ENCODE measurements at regions not wholly inside any gene's neighbourhood (a gene's known extent, or its start where the extent isn't known, plus 50 kb on each side); places are given as distances from the start of the nearest gene placed in this dataset.

DNA sequence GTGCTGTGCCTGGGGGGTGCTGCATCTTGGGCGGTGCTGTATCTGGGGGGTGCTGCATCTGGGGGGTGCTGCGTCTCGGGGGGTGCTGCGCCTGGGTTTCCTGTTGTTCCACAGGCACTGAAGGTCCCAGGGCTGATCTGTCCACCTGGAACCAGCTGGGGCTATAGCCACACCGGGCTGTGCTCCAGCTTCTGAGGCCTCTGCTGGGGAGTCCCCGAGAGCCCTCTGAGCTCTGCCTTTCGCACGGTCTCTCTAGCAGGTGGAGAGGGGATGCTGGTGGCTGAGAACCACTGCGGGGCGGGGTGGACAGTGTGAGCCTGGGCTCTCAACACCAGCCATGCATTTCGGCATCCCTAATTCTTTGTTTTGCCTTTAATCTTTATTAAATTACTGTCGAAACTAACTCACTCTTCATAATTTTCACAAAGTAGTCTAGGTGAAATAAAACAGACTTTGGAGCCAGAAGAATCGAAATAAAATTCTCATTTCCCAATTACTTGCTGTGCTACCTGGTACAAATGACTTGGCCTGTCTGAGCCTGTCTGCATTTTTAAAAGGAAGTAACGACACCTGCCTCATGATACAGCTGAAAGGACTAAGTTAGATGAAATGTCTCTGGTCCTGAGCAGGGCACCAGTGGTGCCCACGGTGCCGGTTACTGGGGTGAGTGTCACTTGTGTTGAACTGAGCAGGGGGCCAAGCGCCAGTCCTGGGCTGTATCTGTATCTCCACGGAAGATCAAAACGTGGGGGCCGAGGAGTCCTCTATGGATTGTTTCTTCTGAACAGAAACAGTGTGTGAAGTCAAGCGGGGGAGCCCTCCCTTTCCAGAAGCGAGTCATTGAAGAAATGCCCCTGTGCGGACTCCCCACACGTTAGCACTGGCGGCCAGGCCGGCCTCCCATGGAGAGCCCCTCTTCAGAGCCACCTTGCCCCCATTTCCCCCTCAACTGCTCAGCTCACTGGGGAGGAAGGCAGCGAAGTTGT, 142.0 kb downstream of the ASB1 start:
- TF ChIP-seq, protein P1, sequence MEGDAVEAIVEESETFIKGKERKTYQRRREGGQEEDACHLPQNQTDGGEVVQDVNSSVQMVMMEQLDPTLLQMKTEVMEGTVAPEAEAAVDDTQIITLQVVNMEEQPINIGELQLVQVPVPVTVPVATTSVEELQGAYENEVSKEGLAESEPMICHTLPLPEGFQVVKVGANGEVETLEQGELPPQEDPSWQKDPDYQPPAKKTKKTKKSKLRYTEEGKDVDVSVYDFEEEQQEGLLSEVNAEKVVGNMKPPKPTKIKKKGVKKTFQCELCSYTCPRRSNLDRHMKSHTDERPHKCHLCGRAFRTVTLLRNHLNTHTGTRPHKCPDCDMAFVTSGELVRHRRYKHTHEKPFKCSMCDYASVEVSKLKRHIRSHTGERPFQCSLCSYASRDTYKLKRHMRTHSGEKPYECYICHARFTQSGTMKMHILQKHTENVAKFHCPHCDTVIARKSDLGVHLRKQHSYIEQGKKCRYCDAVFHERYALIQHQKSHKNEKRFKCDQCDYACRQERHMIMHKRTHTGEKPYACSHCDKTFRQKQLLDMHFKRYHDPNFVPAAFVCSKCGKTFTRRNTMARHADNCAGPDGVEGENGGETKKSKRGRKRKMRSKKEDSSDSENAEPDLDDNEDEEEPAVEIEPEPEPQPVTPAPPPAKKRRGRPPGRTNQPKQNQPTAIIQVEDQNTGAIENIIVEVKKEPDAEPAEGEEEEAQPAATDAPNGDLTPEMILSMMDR (IDR thresholded peaks at IDR 0.05), result no peak
- TF ChIP-seq EZH2 (IDR thresholded peaks at IDR 0.05; ENCODE audit: borderline replicate concordance, insufficient read depth, low read depth, low read length, poor library complexity, severe bottlenecking), result no peak

Data from B cell (primary cell).